Thymus (tissue), 11 donors: ENCODE measurements at regions not wholly inside any gene's neighbourhood (a gene's known extent, or its start where the extent isn't known, plus 50 kb on each side); places are given as distances from the start of the nearest gene placed in this dataset.

Experiments used
- DNase-seq, 9 donors: peaks; one replicate each; pipeline ENCODE4 v3.0.0-alpha.2; 2013; ENCODE audit warnings: low spot score in 9 of 9, low read depth in 6 of 9, missing footprints in 1 of 9
- H3K27ac ChIP-seq, 2 donors: one replicate each; pipeline ENCODE4 v1.5.1; 2013; ENCODE audit warnings: control low read depth in 1 of 2, low read depth in 1 of 2, low read length in 1 of 2, mild to moderate bottlenecking in 1 of 2, moderate library complexity in 1 of 2
- H3K27me3 ChIP-seq, 2 donors: one replicate each; pipeline ENCODE4 v1.5.1; 2013; ENCODE audit warnings: low read length in 1 of 2; ENCODE audit not compliant: control insufficient read depth in 2 of 2, insufficient read depth in 1 of 2
- H3K36me3 ChIP-seq, 2 donors: one replicate each; pipeline ENCODE4 v1.5.1; 2013; ENCODE audit warnings: low read length in 1 of 2, mild to moderate bottlenecking in 1 of 2, moderate library complexity in 1 of 2; ENCODE audit not compliant: control insufficient read depth in 2 of 2, insufficient read depth in 2 of 2
- H3K4me1 ChIP-seq, 2 donors: one replicate each; pipeline ENCODE4 v1.5.1; 2013; ENCODE audit warnings: low read length in 2 of 2; ENCODE audit not compliant: control insufficient read depth in 2 of 2, insufficient read depth in 2 of 2
- H3K4me3 ChIP-seq, 2 donors: one replicate each; pipeline ENCODE4 v1.5.1; 2013; ENCODE audit warnings: low read length in 2 of 2, control low read depth in 1 of 2, mild to moderate bottlenecking in 1 of 2
- H3K9me3 ChIP-seq, 2 donors: one replicate each; pipeline ENCODE4 v1.5.1; 2013; ENCODE audit warnings: low read length in 1 of 2, mild to moderate bottlenecking in 1 of 2; ENCODE audit not compliant: control insufficient read depth in 2 of 2, insufficient read depth in 1 of 2
- WGBS: extraction: QIAGEN DNeasy Blood & Tissue Kit; methylation state at CpG from one replicate; pipeline ENCODE4 v1.1.7; 2013; 5-methylcytosine and 5-hydroxymethylcytosine counted together
- donor health status: healthy.

- DNase-seq = no peak
Observed at GRCh38 chr12:38149395-38150073, 167.0 kb upstream of the ALG10B start.

GRCh38 chr12:38151991-38152700 is 164.4 kb upstream of the ALG10B start:
- Histone ChIP-seq H3K9me3 (peaks cover 12 to 92% of the 10 kb centered on the region in 2 donors), H3K4me1 (no peaks in the 10 kb centered on the region), H3K27me3 (no peaks in the 10 kb centered on the region), H3K4me3 (no peak overlapping the region), H3K36me3 (no peaks in the 10 kb centered on the region), H3K27ac (no peak overlapping the region)
- DNase-seq = no peak
- whole genome bisulfite sequencing = 91% methylated on average over 39 of the region's 39 CpGs

More at GRCh38 chr12:38149395-38150073, 167.0 kb upstream of the ALG10B start:
- H3K27ac ChIP-seq = no peak overlapping the region
- H3K4me3 ChIP-seq = no peak overlapping the region
- H3K36me3 ChIP-seq = no peaks in the 10 kb centered on the region
- H3K4me1 ChIP-seq = no peaks in the 10 kb centered on the region
- peaks cover 7 to 73% of the 10 kb centered on the region in 2 donors for H3K9me3 ChIP-seq
- H3K27me3 ChIP-seq = no peaks in the 10 kb centered on the region
- WGBS = 95% methylated on average over 14 of the region's 14 CpGs

GRCh38 chr12:38152816-38153736 is 163.5 kb upstream of the ALG10B start:
- Histone ChIP-seq H3K4me1 (no peaks in the 10 kb centered on the region), H3K4me3 (no peak overlapping the region), H3K27me3 (no peaks in the 10 kb centered on the region), H3K9me3 (peaks cover 20 to 97% of the 10 kb centered on the region in 2 donors), H3K27ac (no peak overlapping the region), H3K36me3 (no peaks in the 10 kb centered on the region)
- WGBS = 91% methylated on average over 53 of the region's 53 CpGs
- no peak for DNase-seq

GRCh38 chr12:38153737-38154061 is 162.9 kb upstream of the ALG10B start:
- Histone ChIP-seq H3K27me3 (no peaks in the 10 kb centered on the region), H3K4me3 (no peak overlapping the region), H3K36me3 (no peaks in the 10 kb centered on the region), H3K9me3 (peaks cover 21 to 98% of the 10 kb centered on the region in 2 donors), H3K4me1 (no peaks in the 10 kb centered on the region), H3K27ac (no peak overlapping the region)
- 93% methylated on average over 19 of the region's 19 CpGs for WGBS
- no peak for DNase-seq

GRCh38 chr12:38154096-38155019 is 162.2 kb upstream of the ALG10B start:
- Histone ChIP-seq H3K27me3 (no peaks in the 10 kb centered on the region), H3K36me3 (no peaks in the 10 kb centered on the region), H3K27ac (no peak overlapping the region), H3K9me3 (peaks cover 23 to 99% of the 10 kb centered on the region in 2 donors), H3K4me3 (no peak overlapping the region), H3K4me1 (no peaks in the 10 kb centered on the region)
- 90% methylated on average over 39 of the region's 39 CpGs for WGBS
- no peak for DNase-seq

GRCh38 chr12:38155020-38155395 is 161.6 kb upstream of the ALG10B start:
- no peak for DNase-seq
- no peak overlapping the region for H3K4me3 ChIP-seq
- H3K36me3 ChIP-seq = no peaks in the 10 kb centered on the region
- no peaks in the 10 kb centered on the region for H3K27me3 ChIP-seq
- WGBS = 92% methylated on average over 16 of the region's 16 CpGs
- H3K4me1 ChIP-seq = no peaks in the 10 kb centered on the region
- H3K9me3 ChIP-seq = peaks cover 26 to 99% of the 10 kb centered on the region in 2 donors
- H3K27ac ChIP-seq = no peak overlapping the region

GRCh38 chr12:38155526-38156496 is 160.8 kb upstream of the ALG10B start:
- Histone ChIP-seq H3K36me3 (no peaks in the 10 kb centered on the region), H3K4me1 (no peaks in the 10 kb centered on the region), H3K4me3 (no peak overlapping the region), H3K27ac (no peak overlapping the region), H3K27me3 (no peaks in the 10 kb centered on the region), H3K9me3 (peaks cover 25 to 99% of the 10 kb centered on the region in 2 donors)
- no peak for DNase-seq
- 88% methylated on average over 52 of the region's 52 CpGs for WGBS
